GOT3 (cell line): ENCODE measurements at regions not wholly inside any gene's neighbourhood (a gene's known extent, or its start where the extent isn't known, plus 50 kb on each side); places are given as distances from the start of the nearest gene placed in this dataset.
A peak's percentile ranks its signal among the peaks of the same experiment; 100 is the strongest.

ENCODE experiments used
- DNase-seq: peaks from one replicate; lab custom pipeline; 2025; ENCODE audit warnings: mixed read lengths; lab: John Stamatoyannopoulos, UW

- DNase-seq, result no peak
Measured at GRCh38 chr10:111445667-111446066, 368.8 kb downstream of the ADRA2A start.

GRCh38 chr10:111446966-111447365 is 370.1 kb downstream of the ADRA2A start:
- DNase-seq, result no peak

GRCh38 chr10:111452153-111452552 is 375.3 kb downstream of the ADRA2A start:
- no peak for DNase-seq

GRCh38 chr10:111455776-111456426 is 379.1 kb downstream of the ADRA2A start:
- no peak for DNase-seq

GRCh38 chr10:111458256-111458655 is 381.4 kb downstream of the ADRA2A start:
- no peak for DNase-seq

- no peak for DNase-seq
Measured at GRCh38 chr10:111459967-111460366, 383.1 kb downstream of the ADRA2A start.

- DNase-seq, result no peak
Measured at GRCh38 chr10:111472445-111472844, 395.6 kb downstream of the ADRA2A start.

- DNase-seq, result no peak
Measured at GRCh38 chr10:111473361-111473760, 396.5 kb downstream of the ADRA2A start.

GRCh38 chr10:111474786-111475185 is 398.0 kb downstream of the ADRA2A start:
- DNase-seq, result no peak

- DNase-seq, result peak; percentile 1
Measured at GRCh38 chr10:111475720-111476119, 398.9 kb downstream of the ADRA2A start.

GRCh38 chr10:111478651-111479050 is 401.8 kb downstream of the ADRA2A start:
- no peak for DNase-seq

GRCh38 chr10:111479966-111480365 is 403.1 kb downstream of the ADRA2A start:
- DNase-seq, result no peak

GRCh38 chr10:111481261-111481826 is 404.5 kb downstream of the ADRA2A start:
- no peak for DNase-seq

GRCh38 chr10:111481866-111482265 is 405.0 kb downstream of the ADRA2A start:
- no peak for DNase-seq

- DNase-seq, result no peak
Measured at GRCh38 chr10:111482621-111483216, 405.9 kb downstream of the ADRA2A start.

GRCh38 chr10:111485767-111486166 is 408.9 kb downstream of the ADRA2A start:
- no peak for DNase-seq

- DNase-seq, result no peak
Measured at GRCh38 chr10:111486346-111486745, 409.5 kb downstream of the ADRA2A start.

GRCh38 chr10:111488668-111489067 is 411.8 kb downstream of the ADRA2A start:
- DNase-seq, result no peak

- DNase-seq, result no peak
Measured at GRCh38 chr10:111491154-111491553, 414.3 kb downstream of the ADRA2A start.

- DNase-seq, result no peak
Measured at GRCh38 chr10:111493024-111493625, 416.3 kb downstream of the ADRA2A start.

GRCh38 chr10:111498560-111498959 is 421.7 kb downstream of the ADRA2A start:
- DNase-seq, result no peak

GRCh38 chr10:111504376-111504775 is 427.5 kb downstream of the ADRA2A start:
- DNase-seq, result no peak
